ENCODE measurements at regions not wholly inside any gene's neighbourhood (a gene's known extent, or its start where the extent isn't known, plus 50 kb on each side); places are given as distances from the start of the nearest gene placed in this dataset.

DNA sequence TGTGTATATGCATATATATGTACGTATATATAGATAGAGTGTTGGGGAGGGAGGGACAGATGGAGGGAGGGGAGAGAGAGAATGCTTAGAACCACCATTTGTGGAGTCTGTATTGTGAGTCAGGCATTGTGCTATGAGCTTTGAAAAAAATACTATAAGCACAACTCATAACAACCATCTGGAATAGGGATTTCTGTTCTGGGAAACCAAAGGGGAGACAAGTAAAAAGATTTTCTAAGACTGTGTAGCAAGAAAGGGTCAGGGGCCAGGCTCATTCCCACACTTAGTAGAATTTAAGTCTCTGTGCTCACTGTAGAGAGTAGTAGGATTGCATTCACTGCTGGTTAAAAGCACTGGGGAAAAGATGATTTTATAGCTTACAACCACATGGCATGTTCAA lies 202.3 kb upstream of the SGCD start:
- TF ChIP-seq, protein P1, sequence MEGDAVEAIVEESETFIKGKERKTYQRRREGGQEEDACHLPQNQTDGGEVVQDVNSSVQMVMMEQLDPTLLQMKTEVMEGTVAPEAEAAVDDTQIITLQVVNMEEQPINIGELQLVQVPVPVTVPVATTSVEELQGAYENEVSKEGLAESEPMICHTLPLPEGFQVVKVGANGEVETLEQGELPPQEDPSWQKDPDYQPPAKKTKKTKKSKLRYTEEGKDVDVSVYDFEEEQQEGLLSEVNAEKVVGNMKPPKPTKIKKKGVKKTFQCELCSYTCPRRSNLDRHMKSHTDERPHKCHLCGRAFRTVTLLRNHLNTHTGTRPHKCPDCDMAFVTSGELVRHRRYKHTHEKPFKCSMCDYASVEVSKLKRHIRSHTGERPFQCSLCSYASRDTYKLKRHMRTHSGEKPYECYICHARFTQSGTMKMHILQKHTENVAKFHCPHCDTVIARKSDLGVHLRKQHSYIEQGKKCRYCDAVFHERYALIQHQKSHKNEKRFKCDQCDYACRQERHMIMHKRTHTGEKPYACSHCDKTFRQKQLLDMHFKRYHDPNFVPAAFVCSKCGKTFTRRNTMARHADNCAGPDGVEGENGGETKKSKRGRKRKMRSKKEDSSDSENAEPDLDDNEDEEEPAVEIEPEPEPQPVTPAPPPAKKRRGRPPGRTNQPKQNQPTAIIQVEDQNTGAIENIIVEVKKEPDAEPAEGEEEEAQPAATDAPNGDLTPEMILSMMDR (IDR thresholded peaks at IDR 0.05; ENCODE audit: low read depth, low read length): no peak
- DNase-seq (ENCODE audit: extremely low read depth, low read depth): no peak

DNA sequence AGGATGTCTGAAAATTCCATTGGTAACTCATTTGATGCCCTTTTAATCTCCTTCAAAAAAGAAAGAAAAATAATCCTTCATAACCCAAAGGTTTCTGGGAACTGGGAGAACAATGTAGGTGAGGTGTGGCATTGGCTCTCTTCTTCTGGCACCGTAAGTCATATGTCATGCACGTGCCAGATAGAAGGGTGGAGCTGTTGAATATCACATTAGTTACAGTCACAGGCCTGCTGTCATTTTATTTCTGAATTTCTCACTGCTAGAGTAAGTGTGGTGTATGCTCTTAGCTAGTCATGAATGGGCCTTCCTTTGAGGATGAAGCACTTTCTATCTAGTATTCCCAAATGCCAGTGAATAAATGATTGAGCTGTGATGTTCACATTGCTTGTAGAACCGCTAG lies 201.8 kb upstream of the SGCD start:
- TF ChIP-seq, protein P1 (IDR thresholded peaks at IDR 0.05; ENCODE audit: low read depth, low read length): no peak
- DNase-seq (ENCODE audit: extremely low read depth, low read depth): no peak

DNA sequence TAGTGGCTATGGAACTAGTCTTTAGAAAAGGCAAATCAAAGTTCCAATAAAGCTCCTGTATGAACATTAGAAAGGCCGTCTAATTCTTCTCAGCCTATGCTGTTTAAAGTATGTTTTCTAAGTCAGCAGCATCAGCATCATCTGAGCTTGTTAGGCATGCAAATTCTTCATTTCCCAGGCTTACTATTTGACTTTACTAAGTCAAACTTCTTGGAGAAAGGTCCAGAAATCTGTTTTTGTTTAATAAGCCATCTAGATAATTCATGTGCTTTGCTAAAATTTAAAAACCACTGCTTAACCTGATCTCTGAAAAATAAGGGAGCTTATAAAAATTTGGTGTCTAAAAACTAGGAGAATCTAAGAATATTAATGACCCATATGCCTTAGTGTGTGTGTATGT lies 200.2 kb upstream of the SGCD start:
- TF ChIP-seq, protein P1 (IDR thresholded peaks at IDR 0.05; ENCODE audit: low read depth, low read length): no peak
- no peak for DNase-seq (ENCODE audit: extremely low read depth, low read depth)

DNA sequence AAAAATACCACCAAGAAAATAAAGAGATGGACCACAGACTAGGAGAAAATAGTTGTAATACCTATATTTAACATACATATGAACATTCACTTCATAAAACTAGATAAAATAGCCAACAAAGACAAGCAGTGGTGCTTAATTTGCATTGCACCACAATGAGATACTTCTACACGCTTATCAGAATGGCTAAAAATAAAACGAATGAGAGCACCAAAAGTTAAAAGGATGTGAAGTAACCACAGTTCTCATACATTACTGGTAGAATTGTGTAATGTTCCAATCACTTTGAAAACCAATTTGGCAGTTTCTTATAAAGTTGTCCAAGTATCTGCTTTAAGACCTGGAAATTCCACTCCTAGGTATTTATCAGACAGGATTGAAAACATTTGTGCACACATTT lies 198.9 kb upstream of the SGCD start:
- TF ChIP-seq, protein P1 (IDR thresholded peaks at IDR 0.05; ENCODE audit: low read depth, low read length): no peak
- no peak for DNase-seq (ENCODE audit: extremely low read depth, low read depth)

DNA sequence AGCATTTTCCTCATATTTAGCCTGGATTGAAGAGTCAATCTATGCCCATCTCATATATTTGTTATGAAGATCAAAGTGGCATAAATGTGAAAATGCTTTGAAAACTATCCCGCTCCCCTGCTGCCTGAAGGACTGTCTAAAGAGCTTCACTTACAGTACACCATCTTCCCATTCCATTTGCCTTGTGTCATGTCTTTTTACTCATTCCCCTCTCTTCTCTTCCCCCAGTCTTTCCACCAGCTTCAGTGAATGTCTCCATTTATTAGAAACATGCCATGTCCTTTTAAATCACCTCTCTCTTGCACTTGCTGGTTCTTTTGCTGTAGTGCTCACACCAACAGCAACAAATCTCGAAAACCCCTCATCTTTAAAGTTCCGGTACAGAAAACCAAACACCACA lies 192.7 kb upstream of the SGCD start:
- no peak for DNase-seq (ENCODE audit: extremely low read depth, low read depth)
- TF ChIP-seq, protein P1 (IDR thresholded peaks at IDR 0.05; ENCODE audit: low read depth, low read length): no peak

DNA sequence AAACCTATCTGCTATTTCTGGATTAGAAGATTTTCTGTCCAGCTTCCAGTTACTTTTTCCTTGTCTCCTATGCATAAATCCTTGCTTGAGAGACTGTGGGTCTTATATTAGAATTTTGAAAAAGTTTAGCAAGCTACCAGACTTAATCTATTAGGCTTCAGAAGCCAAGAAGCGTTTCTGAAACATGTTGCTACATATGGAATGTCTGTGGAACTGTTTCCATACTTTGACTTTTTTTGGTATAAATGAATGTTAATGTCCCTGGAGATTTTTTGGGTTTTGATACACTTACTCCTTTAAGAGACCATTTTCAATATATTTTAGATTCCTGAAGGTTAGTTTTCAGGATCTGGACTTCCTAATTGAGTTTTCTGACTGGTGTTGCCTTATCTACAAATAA lies 191.4 kb upstream of the SGCD start:
- no peak for DNase-seq (ENCODE audit: extremely low read depth, low read depth)
- TF ChIP-seq, protein P1 (IDR thresholded peaks at IDR 0.05; ENCODE audit: low read depth, low read length): no peak

DNA sequence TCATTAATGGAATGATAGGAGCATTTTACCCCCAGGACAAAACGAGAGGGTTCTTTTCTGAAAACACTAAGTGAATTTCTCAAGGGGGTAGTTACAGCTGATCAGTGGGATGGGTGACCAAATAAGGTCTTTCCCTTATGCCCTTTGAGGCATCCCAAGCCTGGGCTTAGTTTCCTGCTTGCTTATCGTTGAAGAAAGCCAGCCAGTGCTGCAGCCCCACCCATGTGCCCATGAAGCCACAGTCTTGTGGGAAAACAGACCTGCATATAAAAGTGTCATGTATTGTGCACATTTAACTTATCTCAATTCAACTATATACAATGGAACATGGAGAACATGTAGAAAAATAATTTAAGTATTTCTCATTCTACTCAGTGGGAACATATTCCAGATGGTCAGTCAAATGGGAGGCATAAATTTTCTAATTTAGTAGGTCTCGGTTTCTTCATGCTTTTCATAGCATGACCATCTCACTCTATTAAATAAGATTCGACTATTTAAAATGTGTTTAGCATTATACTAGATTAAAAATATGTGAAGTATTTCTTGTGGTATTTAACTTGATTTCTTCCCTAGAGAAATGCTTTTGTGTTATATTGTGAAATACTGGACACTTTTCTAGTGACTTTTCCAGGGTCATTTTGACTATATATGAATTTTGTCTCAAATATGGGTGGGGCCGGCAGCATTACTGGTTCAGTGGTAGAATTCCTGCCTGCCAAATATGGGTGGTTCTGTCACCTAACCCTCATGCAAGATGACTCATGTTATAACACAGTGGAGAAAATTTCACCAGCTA lies 189.7 kb upstream of the SGCD start:
- no peak for DNase-seq (ENCODE audit: extremely low read depth, low read depth)
- TF ChIP-seq, protein P1 (IDR thresholded peaks at IDR 0.05; ENCODE audit: low read depth, low read length): no peak

All from AG09319 (cell line).